IMR-90 (cell line): ENCODE measurements at regions not wholly inside any gene's neighbourhood (a gene's known extent, or its start where the extent isn't known, plus 50 kb on each side); places are given as distances from the start of the nearest gene placed in this dataset.

Experiments used
- ATAC-seq: fragments of 200-7000 bp; cut with Tn5 transposase; 2 replicates; pipeline ENCODE4 v1.9.1; 2020; ENCODE audit warnings: low read depth, mild to moderate bottlenecking, moderate library complexity
- BruUV-seq: library from RNA; stranded (reverse); fragments of 400-500 nt; replicated peaks from 2 replicates; lab custom pipeline; 2021; lab: Mats Ljungman, UMichigan
- CTCF ChIA-PET: fragments of 300-600 bp; formaldehyde crosslinking; extraction: SDS; loops from one replicate; lab custom pipeline; 2021; ENCODE audit warnings: antibody characterized with exemption; lab: Yijun Ruan, JAX
- POLR2A ChIA-PET: fragments of 300-600 bp; sonication (Branson Sonifier 250); formaldehyde crosslinking; loops from one replicate; lab custom pipeline; 2022; ENCODE audit warnings: antibody characterized with exemption; ENCODE audit not compliant: unreplicated experiment; lab: Charles Lee
- DNase-seq: peaks from one replicate; pipeline ENCODE4 v3.0.0; 2013
- H2AFZ ChIP-seq: replicated peaks from 2 replicates; pipeline ENCODE3; 2013; ENCODE audit warnings: low read length, mild to moderate bottlenecking; ENCODE audit not compliant: poor library complexity
- H2AK5ac ChIP-seq: 2 replicates; pipeline ENCODE4 v1.6.1; 2013; ENCODE audit warnings: low read depth, low read length, inconsistent platforms
- H2AK9ac ChIP-seq: replicated peaks from 2 replicates; pipeline ENCODE3; 2013; ENCODE audit warnings: mild to moderate bottlenecking, low read depth, low read length, moderate library complexity; ENCODE audit not compliant: poor library complexity
- H2BK120ac ChIP-seq: 2 replicates; pipeline ENCODE4 v1.6.1; 2013; ENCODE audit warnings: low read depth, low read length, inconsistent platforms
- H2BK15ac ChIP-seq: 3 replicates; pipeline ENCODE4 v1.6.1; 2013; ENCODE audit warnings: low read depth, low read length, inconsistent platforms
- H2BK20ac ChIP-seq: 2 replicates; pipeline ENCODE4 v1.6.1; 2013; ENCODE audit warnings: low read depth, mild to moderate bottlenecking, inconsistent platforms, low read length, moderate library complexity
- H2BK5ac ChIP-seq: 2 replicates; pipeline ENCODE4 v1.6.1; 2013; ENCODE audit warnings: mild to moderate bottlenecking, low read depth, low read length, inconsistent platforms; ENCODE audit not compliant: poor library complexity, severe bottlenecking
- H3K14ac ChIP-seq: replicated peaks from 2 replicates; pipeline ENCODE4 v1.6.1; 2013; ENCODE audit warnings: low read depth, low read length, inconsistent platforms
- H3K18ac ChIP-seq: 2 replicates; pipeline ENCODE4 v1.6.1; 2013; ENCODE audit warnings: low read depth, low read length, control low read depth
- H3K23ac ChIP-seq: 2 replicates; pipeline ENCODE4 v1.6.1; 2013; ENCODE audit warnings: low read depth, low read length, inconsistent platforms
- H3K27ac ChIP-seq: 2 replicates; pipeline ENCODE4 v1.5.1; 2013; ENCODE audit warnings: mild to moderate bottlenecking, control low read depth, low read length; ENCODE audit not compliant: insufficient read depth
- H3K27me3 ChIP-seq: 2 replicates; pipeline ENCODE4 v1.6.1; 2013; ENCODE audit warnings: low read length; ENCODE audit not compliant: control insufficient read depth, insufficient read depth
- H3K36me3 ChIP-seq: 2 replicates; pipeline ENCODE4 v1.6.1; 2013; ENCODE audit warnings: low read length, mixed read lengths; ENCODE audit not compliant: control insufficient read depth, insufficient read depth
- H3K4ac ChIP-seq: 2 replicates; pipeline ENCODE4 v1.6.1; 2013; ENCODE audit warnings: low read depth, low read length, inconsistent platforms
- H3K4me1 ChIP-seq: 2 replicates; pipeline ENCODE4 v1.6.1; 2013; ENCODE audit warnings: low read length, mixed read lengths; ENCODE audit not compliant: control insufficient read depth, insufficient read depth
- H3K4me2 ChIP-seq: 2 replicates; pipeline ENCODE4 v1.6.1; 2013; ENCODE audit warnings: low read depth, mild to moderate bottlenecking, control low read depth, low read length, moderate library complexity
- H3K4me3 ChIP-seq: 2 replicates; pipeline ENCODE4 v1.5.1; 2013; ENCODE audit warnings: low read depth, mild to moderate bottlenecking, control low read depth, low read length, moderate library complexity; ENCODE audit not compliant: insufficient read depth
- H3K56ac ChIP-seq: 2 replicates; pipeline ENCODE4 v1.6.1; 2013; ENCODE audit warnings: low read length, inconsistent platforms; ENCODE audit not compliant: insufficient read depth; ENCODE audit errors: extremely low read depth
- H3K79me1 ChIP-seq, 2 experiments: 2 replicates each; pipeline ENCODE4 v1.6.1; 2013; ENCODE audit warnings: low read length in 2 of 2, inconsistent platforms in 1 of 2, low read depth in 1 of 2
- H3K9ac ChIP-seq: 2 replicates; pipeline ENCODE4 v1.6.1; 2013; ENCODE audit warnings: low read depth, low read length, control low read depth
- H3K9me1 ChIP-seq: 2 replicates; pipeline ENCODE4 v1.6.1; 2013; ENCODE audit warnings: low read length, inconsistent platforms; ENCODE audit not compliant: insufficient read depth
- H3K9me3 ChIP-seq: 2 replicates; pipeline ENCODE4 v1.6.1; 2013; ENCODE audit warnings: low read length; ENCODE audit not compliant: control insufficient read depth, insufficient read depth
- H4K20me1 ChIP-seq: 2 replicates; pipeline ENCODE4 v1.6.1; 2013; ENCODE audit warnings: low read length, inconsistent platforms; ENCODE audit not compliant: insufficient read depth
- H4K5ac ChIP-seq: 2 replicates; pipeline ENCODE4 v1.6.1; 2013; ENCODE audit warnings: mild to moderate bottlenecking, low read depth, low read length, control low read depth
- H4K8ac ChIP-seq, 2 experiments: 2 replicates each; pipeline ENCODE4 v1.6.1; 2013; ENCODE audit warnings: low read depth in 2 of 2, low read length in 2 of 2, control low read depth in 1 of 2, inconsistent platforms in 1 of 2
- H4K91ac ChIP-seq: 2 replicates; pipeline ENCODE4 v1.6.1; 2013; ENCODE audit warnings: low read depth, low read length, inconsistent platforms; ENCODE audit not compliant: insufficient read depth
- RAD21 ChIP-seq: IDR thresholded peaks from 2 replicates; pipeline ENCODE4 v1.6.1; 2012; ENCODE audit warnings: low read length, improper control_type of control experiment
- RCOR1 ChIP-seq: IDR thresholded peaks from 2 replicates; pipeline ENCODE4 v1.6.1; 2012; ENCODE audit warnings: mild to moderate bottlenecking, low read length, improper control_type of control experiment; ENCODE audit not compliant: insufficient replicate concordance
- WGBS, 2 experiments: methylation state at CpG; one replicate each; pipeline versions ENCODE4 v1.1.5 to v1.1.7; 2013; ENCODE audit warnings: missing lambda C conversion rate in 2 of 2; ENCODE audit not compliant: insufficient read length in 1 of 2; ENCODE audit errors: extremely low coverage in 2 of 2; 5-methylcytosine and 5-hydroxymethylcytosine counted together
- dilution Hi-C: fragments of 300-500 bp; cut with HindIII; formaldehyde crosslinking; loops from one replicate; pipeline ENCODE4 v1.14.3; 2018; ENCODE audit warnings: low sequenced_read_pairs; ENCODE audit not compliant: unreplicated experiment
- in situ Hi-C: fragments of 300-500 bp; cut with MboI; formaldehyde crosslinking; loops from 3 replicates; pipeline ENCODE4 v1.14.3; 2019; ENCODE audit warnings: low sequenced_read_pairs, inconsistent platforms, mixed read lengths
- intact Hi-C: fragments of 100-400 bp; cut with micrococcal nuclease; formaldehyde crosslinking; loops from 2 replicates; pipeline ENCODE4 v1.10.0; 2022

GRCh38 chr3:65190111-65190510 lies 502.3 kb upstream of the ADAMTS9 start:
- TF ChIP-seq RAD21 = no peak
- no peak for TF ChIP-seq RCOR1
- no peak overlapping the region for H4K8ac ChIP-seq
- no peak overlapping the region for H2BK15ac ChIP-seq
- intact Hi-C loops (no loop called here), dilution Hi-C loops (no loop called here), in situ Hi-C loops (no loop called here)
- no peaks in the 10 kb centered on the region for H3K79me1 ChIP-seq
- H3K4me3 ChIP-seq = no peak overlapping the region
- no peak overlapping the region for H3K18ac ChIP-seq
- no peaks in the 10 kb centered on the region for H4K20me1 ChIP-seq
- H3K56ac ChIP-seq = no peak overlapping the region
- H2BK5ac ChIP-seq = no peak overlapping the region
- H3K27me3 ChIP-seq = peaks cover 4% of the 10 kb centered on the region
- H2BK120ac ChIP-seq = no peak overlapping the region
- no peak overlapping the region for H3K4ac ChIP-seq
- no peak overlapping the region for H4K91ac ChIP-seq
- DNase-seq (no peak), ATAC-seq (no peak)
- no peak overlapping the region for H3K14ac ChIP-seq
- H2AFZ ChIP-seq = no peak overlapping the region
- H3K4me2 ChIP-seq = no peak overlapping the region
- ChIA-PET POLR2A (no interaction called here), CTCF (no interaction called here)
- H3K36me3 ChIP-seq = no peaks in the 10 kb centered on the region
- H3K4me1 ChIP-seq = no peaks in the 10 kb centered on the region
- H3K9me3 ChIP-seq = no peaks in the 10 kb centered on the region
- H4K5ac ChIP-seq = no peak overlapping the region
- H3K23ac ChIP-seq = no peak overlapping the region
- H2BK20ac ChIP-seq = no peak overlapping the region
- no peak overlapping the region for H3K9ac ChIP-seq
- no peaks in the 10 kb centered on the region for H3K9me1 ChIP-seq
- no peak overlapping the region for H2AK5ac ChIP-seq
- no TSS peak for BruUV-seq
- H3K27ac ChIP-seq = no peak overlapping the region
- no peak overlapping the region for H2AK9ac ChIP-seq
- 57% methylated on average over 1 of the region's 1 CpG; no CpG with 5 or more reads in 1 of the 2 experiments for WGBS, 2 experiments
